ENCODE measurements at regions not wholly inside any gene's neighbourhood (a gene's known extent, or its start where the extent isn't known, plus 50 kb on each side); places are given as distances from the start of the nearest gene placed in this dataset.

GRCh38 chr17:74147056-74147835, 56.2 kb upstream of the RPL38 start:
- TF ChIP-seq POLR2A (IDR thresholded peaks at IDR 0.05) (no peak), CTCF (IDR thresholded peaks at IDR 0.05) (no peak)
